WTC11 (cell line): ENCODE measurements at regions not wholly inside any gene's neighbourhood (a gene's known extent, or its start where the extent isn't known, plus 50 kb on each side); places are given as distances from the start of the nearest gene placed in this dataset.
"Not testable (repeated sequence)": the region's sequence is repeated elsewhere in the genome, so short reads cannot be mapped to it uniquely, and the experiment has no call there.

Experiments used
- CBFB ChIP-seq: sonication (generic); formaldehyde crosslinking; IDR thresholded peaks from 2 replicates; pipeline ENCODE4 v1.8.1; 2022; ENCODE audit warnings: mild to moderate bottlenecking, low read depth, missing genetic modification reagents
- CREM ChIP-seq: sonication (generic); formaldehyde crosslinking; IDR thresholded peaks from 2 replicates; pipeline ENCODE4 v1.8.1; 2022; ENCODE audit warnings: mild to moderate bottlenecking, missing genetic modification reagents, moderate library complexity
- CTCF ChIP-seq: fragments of 200-600 bp; IDR thresholded peaks from 2 replicates; pipeline ENCODE4 v1.8.0; 2022; ENCODE audit warnings: antibody characterized with exemption
- FOXP1 ChIP-seq: sonication (generic); formaldehyde crosslinking; IDR thresholded peaks from 2 replicates; pipeline ENCODE4 v1.8.0; 2022; ENCODE audit warnings: missing genetic modification reagents, mild to moderate bottlenecking, moderate library complexity, borderline replicate concordance
- IRF1 ChIP-seq: sonication (generic); formaldehyde crosslinking; IDR thresholded peaks from 2 replicates; pipeline ENCODE4 v1.8.0; 2023; ENCODE audit warnings: missing genetic modification reagents
- PRDM15 ChIP-seq: sonication (generic); formaldehyde crosslinking; IDR thresholded peaks from 2 replicates; pipeline ENCODE4 v1.8.0; 2022; ENCODE audit warnings: missing genetic modification reagents
- RELA ChIP-seq: sonication (generic); formaldehyde crosslinking; IDR thresholded peaks from 2 replicates; pipeline ENCODE4 v1.8.1; 2022; ENCODE audit warnings: missing genetic modification reagents, mild to moderate bottlenecking, borderline replicate concordance
- SP1 ChIP-seq: sonication (generic); formaldehyde crosslinking; conservative IDR thresholded peaks from 2 replicates; pipeline ENCODE4 v1.8.1; 2022; ENCODE audit warnings: missing genetic modification reagents
- TF ChIP-seq, protein P1 (sequence below): sonication (generic); formaldehyde crosslinking; IDR thresholded peaks from 2 replicates; pipeline ENCODE4 v1.8.0; 2022; ENCODE audit warnings: mild to moderate bottlenecking, missing genetic modification reagents
- TF ChIP-seq, protein P2 (sequence below): fragments of 250-450 bp; sonication (Bioruptor Pico); IDR thresholded peaks from 2 replicates; pipeline ENCODE4 v1.8.0; 2021; ENCODE audit warnings: mild to moderate bottlenecking
- TF ChIP-seq, protein P3 (sequence below): sonication (generic); formaldehyde crosslinking; IDR thresholded peaks from 2 replicates; pipeline ENCODE4 v1.8.1; 2023; ENCODE audit warnings: mild to moderate bottlenecking, missing genetic modification reagents, borderline replicate concordance

DNA sequence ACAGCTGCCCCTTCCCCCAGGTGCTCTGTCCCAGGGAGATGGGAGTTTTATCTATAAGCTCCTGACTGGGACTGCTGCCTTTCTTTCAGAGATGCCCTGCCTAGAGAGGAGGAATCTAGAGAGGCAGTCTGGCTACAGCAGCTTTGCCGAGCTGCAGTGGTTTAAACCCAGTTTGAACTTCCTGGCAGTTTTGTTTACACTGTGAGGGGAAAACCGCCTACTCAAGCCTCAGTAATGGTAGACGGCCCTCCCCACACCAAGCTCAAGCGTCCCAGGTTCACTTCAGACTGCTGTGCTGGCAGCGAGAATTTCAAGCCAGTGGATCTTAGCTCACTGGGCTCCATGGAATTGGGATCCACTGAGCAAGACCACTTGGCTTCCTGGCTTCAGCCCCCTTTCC is 303.6 kb downstream of the ZIC1 start:
- not testable (repeated sequence) for TF ChIP-seq CREM (CRISPR knock-in tag); CTCF; SP1 (CRISPR knock-in tag); PRDM15; CBFB (CRISPR knock-in tag); IRF1 (CRISPR knock-in tag); RELA; FOXP1 (CRISPR knock-in tag)
- TF ChIP-seq, protein P1, sequence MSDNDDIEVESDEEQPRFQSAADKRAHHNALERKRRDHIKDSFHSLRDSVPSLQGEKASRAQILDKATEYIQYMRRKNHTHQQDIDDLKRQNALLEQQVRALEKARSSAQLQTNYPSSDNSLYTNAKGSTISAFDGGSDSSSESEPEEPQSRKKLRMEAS = not testable (repeated sequence)
- TF ChIP-seq, protein P2, sequence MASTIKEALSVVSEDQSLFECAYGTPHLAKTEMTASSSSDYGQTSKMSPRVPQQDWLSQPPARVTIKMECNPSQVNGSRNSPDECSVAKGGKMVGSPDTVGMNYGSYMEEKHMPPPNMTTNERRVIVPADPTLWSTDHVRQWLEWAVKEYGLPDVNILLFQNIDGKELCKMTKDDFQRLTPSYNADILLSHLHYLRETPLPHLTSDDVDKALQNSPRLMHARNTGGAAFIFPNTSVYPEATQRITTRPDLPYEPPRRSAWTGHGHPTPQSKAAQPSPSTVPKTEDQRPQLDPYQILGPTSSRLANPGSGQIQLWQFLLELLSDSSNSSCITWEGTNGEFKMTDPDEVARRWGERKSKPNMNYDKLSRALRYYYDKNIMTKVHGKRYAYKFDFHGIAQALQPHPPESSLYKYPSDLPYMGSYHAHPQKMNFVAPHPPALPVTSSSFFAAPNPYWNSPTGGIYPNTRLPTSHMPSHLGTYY (CRISPR knock-in tag) = not testable (repeated sequence)
- TF ChIP-seq, protein P3, sequence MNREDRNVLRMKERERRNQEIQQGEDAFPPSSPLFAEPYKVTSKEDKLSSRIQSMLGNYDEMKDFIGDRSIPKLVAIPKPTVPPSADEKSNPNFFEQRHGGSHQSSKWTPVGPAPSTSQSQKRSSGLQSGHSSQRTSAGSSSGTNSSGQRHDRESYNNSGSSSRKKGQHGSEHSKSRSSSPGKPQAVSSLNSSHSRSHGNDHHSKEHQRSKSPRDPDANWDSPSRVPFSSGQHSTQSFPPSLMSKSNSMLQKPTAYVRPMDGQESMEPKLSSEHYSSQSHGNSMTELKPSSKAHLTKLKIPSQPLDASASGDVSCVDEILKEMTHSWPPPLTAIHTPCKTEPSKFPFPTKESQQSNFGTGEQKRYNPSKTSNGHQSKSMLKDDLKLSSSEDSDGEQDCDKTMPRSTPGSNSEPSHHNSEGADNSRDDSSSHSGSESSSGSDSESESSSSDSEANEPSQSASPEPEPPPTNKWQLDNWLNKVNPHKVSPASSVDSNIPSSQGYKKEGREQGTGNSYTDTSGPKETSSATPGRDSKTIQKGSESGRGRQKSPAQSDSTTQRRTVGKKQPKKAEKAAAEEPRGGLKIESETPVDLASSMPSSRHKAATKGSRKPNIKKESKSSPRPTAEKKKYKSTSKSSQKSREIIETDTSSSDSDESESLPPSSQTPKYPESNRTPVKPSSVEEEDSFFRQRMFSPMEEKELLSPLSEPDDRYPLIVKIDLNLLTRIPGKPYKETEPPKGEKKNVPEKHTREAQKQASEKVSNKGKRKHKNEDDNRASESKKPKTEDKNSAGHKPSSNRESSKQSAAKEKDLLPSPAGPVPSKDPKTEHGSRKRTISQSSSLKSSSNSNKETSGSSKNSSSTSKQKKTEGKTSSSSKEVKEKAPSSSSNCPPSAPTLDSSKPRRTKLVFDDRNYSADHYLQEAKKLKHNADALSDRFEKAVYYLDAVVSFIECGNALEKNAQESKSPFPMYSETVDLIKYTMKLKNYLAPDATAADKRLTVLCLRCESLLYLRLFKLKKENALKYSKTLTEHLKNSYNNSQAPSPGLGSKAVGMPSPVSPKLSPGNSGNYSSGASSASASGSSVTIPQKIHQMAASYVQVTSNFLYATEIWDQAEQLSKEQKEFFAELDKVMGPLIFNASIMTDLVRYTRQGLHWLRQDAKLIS = not testable (repeated sequence)
